IMR-90 (cell line): ENCODE measurements at regions not wholly inside any gene's neighbourhood (a gene's known extent, or its start where the extent isn't known, plus 50 kb on each side); places are given as distances from the start of the nearest gene placed in this dataset.

ENCODE experiments used
- CTCF ChIP-seq: conservative IDR thresholded peaks from 2 replicates; pipeline ENCODE4 v1.5.1; 2012; ENCODE audit warnings: mild to moderate bottlenecking, low read depth, low read length, improper control_type of control experiment
- FOS ChIP-seq: fragments of 150-350 bp; IDR thresholded peaks from 2 replicates; pipeline ENCODE4 v1.6.1; 2016; ENCODE audit warnings: low read depth, low read length
- MAFK ChIP-seq: IDR thresholded peaks from 2 replicates; pipeline ENCODE4 v1.6.1; 2012; ENCODE audit warnings: low read depth, low read length, improper control_type of control experiment
- MXI1 ChIP-seq: IDR thresholded peaks from 2 replicates; pipeline ENCODE4 v1.6.1; 2012; ENCODE audit warnings: low read depth, mild to moderate bottlenecking, low read length, moderate library complexity, borderline replicate concordance
- POLR2A ChIP-seq: IDR thresholded peaks from 2 replicates; pipeline ENCODE4 v1.6.1; 2012; ENCODE audit warnings: mild to moderate bottlenecking, low read depth, low read length
- RAD21 ChIP-seq: IDR thresholded peaks from 2 replicates; pipeline ENCODE4 v1.6.1; 2012; ENCODE audit warnings: low read length, improper control_type of control experiment
- RFX5 ChIP-seq: IDR thresholded peaks from 2 replicates; pipeline ENCODE4 v1.8.0; 2012; ENCODE audit warnings: low read depth, mild to moderate bottlenecking, low read length, moderate library complexity
- SMC3 ChIP-seq: fragments of 150-350 bp; IDR thresholded peaks from 2 replicates; pipeline ENCODE4 v1.6.1; 2016; ENCODE audit warnings: low read depth, mild to moderate bottlenecking, antibody characterized with exemption, low read length, moderate library complexity
- USF2 ChIP-seq: fragments of 150-350 bp; IDR thresholded peaks from 2 replicates; pipeline ENCODE4 v1.6.1; 2017; ENCODE audit warnings: mild to moderate bottlenecking, antibody characterized with exemption, low read length, low read depth

- no peak for TF ChIP-seq CTCF
- TF ChIP-seq RAD21, result no peak
- no peak for TF ChIP-seq MXI1
- TF ChIP-seq POLR2A, result no peak
- TF ChIP-seq USF2, result no peak
- no peak for TF ChIP-seq FOS
- no peak for TF ChIP-seq MAFK
- TF ChIP-seq SMC3, result no peak
- no peak for TF ChIP-seq RFX5
Observed at GRCh38 chr13:57073983-57074382, 66.7 kb upstream of the PRR20A start.
